ENCODE measurements at regions not wholly inside any gene's neighbourhood (a gene's known extent, or its start where the extent isn't known, plus 50 kb on each side); places are given as distances from the start of the nearest gene placed in this dataset.

DNA sequence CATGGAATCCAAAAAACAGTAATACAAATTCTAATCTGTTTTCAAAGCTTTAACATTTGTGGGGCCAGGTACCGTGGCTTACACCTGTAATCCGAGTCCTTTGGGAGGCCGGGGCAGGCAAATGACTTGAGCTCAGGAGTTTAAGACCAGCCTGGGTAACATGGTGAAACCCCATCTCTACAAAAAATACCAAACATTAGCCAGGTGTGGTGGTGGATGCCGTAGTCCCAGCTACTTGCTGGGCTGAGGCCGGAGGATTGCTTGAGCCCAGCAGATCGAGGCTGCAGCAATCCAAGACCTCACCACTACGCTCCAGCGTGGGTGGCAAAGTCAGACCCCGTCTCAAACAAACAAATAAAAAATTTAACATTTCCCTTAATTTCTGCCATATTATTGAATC, 74.3 kb upstream of the SALL3 start:
- H3K36me3 Mint-ChIP-seq: no peaks in the 10 kb centered on the region
- Histone ChIP-seq H3K9me3 (replicated peaks in 1 of 2; ENCODE audit: control insufficient read depth in 1 of 2, insufficient read depth in 1 of 2, low read length in 2 of 2) (no peaks in the 10 kb centered on the region), H2AFZ (ENCODE audit: insufficient read depth, low read depth, low read length, poor library complexity, severe bottlenecking) (no peak overlapping the region), H3K36me3 (replicated peaks in 1 of 2; ENCODE audit: control insufficient read depth in 1 of 2, insufficient read depth in 2 of 2, low read length in 2 of 2) (no peaks in the 10 kb centered on the region), H3K79me2 (ENCODE audit: insufficient read depth, low read length) (no peaks in the 10 kb centered on the region), H3K4me2 (replicated peaks; ENCODE audit: extremely low read depth, low read length, poor library complexity, severe bottlenecking) (no peak overlapping the region), H3K9ac (ENCODE audit: insufficient read depth, low read length, poor library complexity, severe bottlenecking) (no peak overlapping the region), H3K27ac (ENCODE audit: low read depth in 1 of 2, low read length in 2 of 2) (no peak overlapping the region), H3K4me1 (ENCODE audit: control insufficient read depth in 1 of 2, insufficient read depth in 2 of 2, low read length in 2 of 2) (no peaks in the 10 kb centered on the region), H3K4me3 (replicated peaks in 1 of 3; ENCODE audit: low read depth in 2 of 3, low read length in 3 of 3) (no peak overlapping the region), H3K27me3 (ENCODE audit: control insufficient read depth in 2 of 2, insufficient read depth in 2 of 2, low read length in 2 of 2) (no peaks in the 10 kb centered on the region), H4K20me1 (ENCODE audit: insufficient read depth, low read length) (no peaks in the 10 kb centered on the region)
- no peak for DNase-seq
- no peak overlapping the region for H3K4me3 Mint-ChIP-seq
- no peaks in the 10 kb centered on the region for H3K4me1 Mint-ChIP-seq
- peaks cover 0 to 5% (median 2%) of the 10 kb centered on the region in 7 donors for H3K9me3 Mint-ChIP-seq
- WGBS (ENCODE audit: insufficient coverage): 86% methylated on average over 3 of the region's 9 CpGs
- no peak overlapping the region for H3K27ac Mint-ChIP-seq
- TF ChIP-seq, protein P1, sequence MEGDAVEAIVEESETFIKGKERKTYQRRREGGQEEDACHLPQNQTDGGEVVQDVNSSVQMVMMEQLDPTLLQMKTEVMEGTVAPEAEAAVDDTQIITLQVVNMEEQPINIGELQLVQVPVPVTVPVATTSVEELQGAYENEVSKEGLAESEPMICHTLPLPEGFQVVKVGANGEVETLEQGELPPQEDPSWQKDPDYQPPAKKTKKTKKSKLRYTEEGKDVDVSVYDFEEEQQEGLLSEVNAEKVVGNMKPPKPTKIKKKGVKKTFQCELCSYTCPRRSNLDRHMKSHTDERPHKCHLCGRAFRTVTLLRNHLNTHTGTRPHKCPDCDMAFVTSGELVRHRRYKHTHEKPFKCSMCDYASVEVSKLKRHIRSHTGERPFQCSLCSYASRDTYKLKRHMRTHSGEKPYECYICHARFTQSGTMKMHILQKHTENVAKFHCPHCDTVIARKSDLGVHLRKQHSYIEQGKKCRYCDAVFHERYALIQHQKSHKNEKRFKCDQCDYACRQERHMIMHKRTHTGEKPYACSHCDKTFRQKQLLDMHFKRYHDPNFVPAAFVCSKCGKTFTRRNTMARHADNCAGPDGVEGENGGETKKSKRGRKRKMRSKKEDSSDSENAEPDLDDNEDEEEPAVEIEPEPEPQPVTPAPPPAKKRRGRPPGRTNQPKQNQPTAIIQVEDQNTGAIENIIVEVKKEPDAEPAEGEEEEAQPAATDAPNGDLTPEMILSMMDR (IDR thresholded peaks at IDR 0.05): no peak
- peaks cover 4 to 9% (median 6%) of the 10 kb centered on the region in 3 donors for H3K27me3 Mint-ChIP-seq (ENCODE audit: low read depth in 3 of 3)
- intact Hi-C loops (cut with micrococcal nuclease): no loop called here

DNA sequence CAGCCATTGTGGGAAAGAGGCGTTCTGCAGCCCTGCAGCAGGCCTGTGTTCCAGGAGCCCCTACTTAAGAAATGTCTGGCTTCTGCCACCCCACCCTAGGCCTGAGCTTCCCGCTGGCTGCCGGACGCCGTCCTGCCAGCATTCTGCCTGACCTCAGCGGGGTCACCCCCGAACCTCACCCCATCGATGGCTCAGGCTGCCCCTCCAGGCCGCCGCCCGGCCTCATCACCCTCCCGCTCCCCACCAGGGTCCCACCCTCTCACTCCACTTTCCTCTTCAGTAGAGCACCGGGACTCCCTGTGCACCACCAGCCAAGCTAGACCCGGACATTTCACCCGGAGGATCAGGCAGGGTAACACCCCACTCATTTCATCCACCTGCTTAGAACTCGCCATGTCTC, 73.6 kb upstream of the SALL3 start:
- Histone ChIP-seq H4K20me1 (ENCODE audit: insufficient read depth, low read length) (no peaks in the 10 kb centered on the region), H3K4me3 (replicated peaks in 1 of 3; ENCODE audit: low read depth in 2 of 3, low read length in 3 of 3) (no peak overlapping the region), H2AFZ (ENCODE audit: insufficient read depth, low read depth, low read length, poor library complexity, severe bottlenecking) (no peak overlapping the region), H3K4me1 (ENCODE audit: control insufficient read depth in 1 of 2, insufficient read depth in 2 of 2, low read length in 2 of 2) (no peaks in the 10 kb centered on the region), H3K79me2 (ENCODE audit: insufficient read depth, low read length) (no peaks in the 10 kb centered on the region), H3K36me3 (replicated peaks in 1 of 2; ENCODE audit: control insufficient read depth in 1 of 2, insufficient read depth in 2 of 2, low read length in 2 of 2) (no peaks in the 10 kb centered on the region), H3K27ac (ENCODE audit: low read depth in 1 of 2, low read length in 2 of 2) (no peak overlapping the region), H3K4me2 (replicated peaks; ENCODE audit: extremely low read depth, low read length, poor library complexity, severe bottlenecking) (no peak overlapping the region), H3K9ac (ENCODE audit: insufficient read depth, low read length, poor library complexity, severe bottlenecking) (no peak overlapping the region), H3K27me3 (ENCODE audit: control insufficient read depth in 2 of 2, insufficient read depth in 2 of 2, low read length in 2 of 2) (no peaks in the 10 kb centered on the region), H3K9me3 (replicated peaks in 1 of 2; ENCODE audit: control insufficient read depth in 1 of 2, insufficient read depth in 1 of 2, low read length in 2 of 2) (no peaks in the 10 kb centered on the region)
- intact Hi-C loops (cut with micrococcal nuclease): no loop called here
- Mint-ChIP-seq H3K36me3 (no peaks in the 10 kb centered on the region), H3K9me3 (peaks cover 0 to 4% (median 2%) of the 10 kb centered on the region in 7 donors), H3K4me1 (no peaks in the 10 kb centered on the region), H3K27me3 (ENCODE audit: low read depth in 3 of 3) (peaks cover 4 to 9% (median 6%) of the 10 kb centered on the region in 3 donors), H3K4me3 (no peak overlapping the region), H3K27ac (no peak overlapping the region)
- DNase-seq: no peak
- 90% methylated on average over 12 of the region's 16 CpGs for WGBS (ENCODE audit: insufficient coverage)
- TF ChIP-seq, protein P1 (IDR thresholded peaks at IDR 0.05): no peak
